SK-N-SH (cell line): ENCODE measurements at regions not wholly inside any gene's neighbourhood (a gene's known extent, or its start where the extent isn't known, plus 50 kb on each side); places are given as distances from the start of the nearest gene placed in this dataset.

ENCODE experiments used
- CTCF ChIA-PET: fragments of 300-600, 350-600 bp; formaldehyde crosslinking; extraction: SDS; loops from one replicate; lab custom pipeline; 2021; lab: Yijun Ruan, JAX
- POLR2A ChIA-PET: fragments of 350-600 bp; sonication (Branson Sonifier 250); formaldehyde crosslinking; extraction: SDS; loops from one replicate; lab custom pipeline; 2020; ENCODE audit warnings: antibody characterized with exemption, inconsistent platforms; lab: Yijun Ruan, JAX
- DNase-seq: peaks from one replicate; pipeline ENCODE4 v3.0.0; 2012
- H2AFZ ChIP-seq: fragments of 200-600 bp; sonication (generic); 2 replicates; pipeline ENCODE4 v1.8.1; 2016; ENCODE audit warnings: antibody characterized with exemption, mild to moderate bottlenecking, low read depth
- H3F3A ChIP-seq: fragments of 200-600 bp; sonication (generic); replicated peaks from 2 replicates; pipeline ENCODE3; 2016; ENCODE audit warnings: antibody characterized with exemption, mild to moderate bottlenecking; ENCODE audit not compliant: insufficient read depth
- H3K27ac ChIP-seq, 2 experiments: fragments of 200-500 bp in 1 of 2; fragments of 200-600 bp in 1 of 2; sonication (Bioruptor generic) in 1 of 2; sonication (generic), shearing (Covaris generic) in 1 of 2; 2 replicates each; pipeline versions ENCODE4 v1.5.1 to v1.6.1; 2014 to 2016; ENCODE audit warnings: low read depth in 2 of 2, inconsistent platforms in 1 of 2, low read length in 1 of 2, mild to moderate bottlenecking in 1 of 2, mixed read lengths in 1 of 2
- H3K27me3 ChIP-seq: fragments of 200-600 bp; sonication (generic), shearing (Covaris generic); 2 replicates; pipeline ENCODE4 v1.6.1; 2016; ENCODE audit warnings: mixed run types; ENCODE audit not compliant: insufficient read depth
- H3K36me3 ChIP-seq, 2 experiments: fragments of 200-500 bp in 1 of 2; fragments of 200-600 bp in 1 of 2; sonication (Bioruptor generic) in 1 of 2; sonication (generic) in 1 of 2; replicated peaks in 1 of 2; 2 replicates each; pipeline versions ENCODE3 to v1.5.1; 2014 to 2016; ENCODE audit warnings: low read length in 1 of 2, mild to moderate bottlenecking in 1 of 2; ENCODE audit not compliant: insufficient read depth in 2 of 2, control insufficient read depth in 1 of 2
- H3K4me1 ChIP-seq, 2 experiments: fragments of 200-500 bp in 1 of 2; fragments of 200-600 bp in 1 of 2; sonication (Bioruptor generic) in 1 of 2; sonication (generic), shearing (Covaris generic) in 1 of 2; 2 replicates each; pipeline versions ENCODE4 v1.5.1 to v1.6.1; 2014 to 2016; ENCODE audit warnings: low read depth in 1 of 2, low read length in 1 of 2, mixed run types in 1 of 2; ENCODE audit not compliant: insufficient read depth in 2 of 2, control insufficient read depth in 1 of 2
- H3K4me2 ChIP-seq: fragments of 200-600 bp; sonication (generic), shearing (Covaris generic); 2 replicates; pipeline ENCODE4 v1.6.1; 2017; ENCODE audit warnings: mixed run types
- H3K4me3 ChIP-seq, 2 experiments: fragments of 200-500 bp in 1 of 2; fragments of 200-600 bp in 1 of 2; sonication (Bioruptor generic) in 1 of 2; sonication (generic), shearing (Covaris generic) in 1 of 2; 2 replicates each; pipeline versions ENCODE4 v1.5.1 to v1.8.1; 2014 to 2016; ENCODE audit warnings: low read depth in 2 of 2, inconsistent platforms in 1 of 2, low read length in 1 of 2, mild to moderate bottlenecking in 1 of 2, mixed read lengths in 1 of 2, moderate library complexity in 1 of 2
- H3K79me2 ChIP-seq: fragments of 200-600 bp; sonication (generic); 2 replicates; pipeline ENCODE4 v1.8.1; 2017; ENCODE audit warnings: mild to moderate bottlenecking; ENCODE audit not compliant: insufficient read depth
- H3K9ac ChIP-seq: fragments of 200-600 bp; sonication (generic); 2 replicates; pipeline ENCODE4 v1.6.1; 2017; ENCODE audit warnings: mixed run types
- H3K9me2 ChIP-seq: fragments of 200-600 bp; sonication (generic); 2 replicates; pipeline ENCODE4 v1.6.1; 2017; ENCODE audit warnings: mixed run types
- H3K9me3 ChIP-seq: fragments of 200-600 bp; sonication (generic); 2 replicates; pipeline ENCODE4 v1.6.1; 2017; ENCODE audit warnings: mixed run types, mild to moderate bottlenecking, moderate library complexity
- H4K20me1 ChIP-seq: fragments of 200-600 bp; sonication (generic); 2 replicates; pipeline ENCODE4 v1.6.1; 2017; ENCODE audit warnings: mild to moderate bottlenecking, mixed run types; ENCODE audit not compliant: insufficient read depth
- CTCF ChIP-seq: fragments of 200-600 bp; sonication (generic); IDR thresholded peaks from 2 replicates; pipeline ENCODE4 v1.6.1; 2017; ENCODE audit warnings: antibody characterized with exemption, mild to moderate bottlenecking, moderate library complexity
- ELF1 ChIP-seq: IDR thresholded peaks from 2 replicates; pipeline ENCODE4 v1.4.0; 2012
- EZH2phosphoT487 ChIP-seq: fragments of 200-600 bp; sonication (generic); IDR thresholded peaks from 2 replicates; pipeline ENCODE4 v1.6.1; 2017; ENCODE audit warnings: low read depth, mixed run types, mild to moderate bottlenecking, antibody characterized with exemption, moderate library complexity, borderline replicate concordance
- FOSL2 ChIP-seq: IDR thresholded peaks from 2 replicates; pipeline ENCODE4 v1.4.0; 2012; ENCODE audit warnings: low read depth, mild to moderate bottlenecking, moderate library complexity, borderline replicate concordance
- GABPA ChIP-seq: IDR thresholded peaks from 2 replicates; pipeline ENCODE4 v1.4.0; 2012; ENCODE audit warnings: low read depth, mild to moderate bottlenecking
- JUND ChIP-seq: IDR thresholded peaks from 2 replicates; pipeline ENCODE4 v1.4.0; 2012
- MEF2A ChIP-seq: IDR thresholded peaks from 2 replicates; pipeline ENCODE4 v1.4.0; 2012; ENCODE audit warnings: low read depth, borderline replicate concordance
- MXI1 ChIP-seq: IDR thresholded peaks from 2 replicates; pipeline ENCODE4 v1.6.1; 2012; ENCODE audit warnings: mild to moderate bottlenecking, low read depth, low read length, improper control_type of control experiment
- RAD21 ChIP-seq: IDR thresholded peaks from 2 replicates; pipeline ENCODE4 v1.6.1; 2012; ENCODE audit warnings: mild to moderate bottlenecking, low read length
- RXRA ChIP-seq: IDR thresholded peaks from 2 replicates; pipeline ENCODE4 v1.4.0; 2012; ENCODE audit warnings: low read depth, mild to moderate bottlenecking, borderline replicate concordance
- SIN3A ChIP-seq: IDR thresholded peaks from 2 replicates; pipeline ENCODE4 v1.6.1; 2012; ENCODE audit warnings: low read depth, mild to moderate bottlenecking, low read length, moderate library complexity, borderline replicate concordance
- SMC3 ChIP-seq: IDR thresholded peaks from 2 replicates; pipeline ENCODE4 v1.6.1; 2012; ENCODE audit warnings: low read depth, low read length, improper control_type of control experiment
- TEAD4 ChIP-seq: IDR thresholded peaks from 2 replicates; pipeline ENCODE4 v1.4.0; 2012; ENCODE audit warnings: mild to moderate bottlenecking, borderline replicate concordance; ENCODE audit not compliant: insufficient read depth
- WGBS: methylation state at CpG from one replicate; pipeline ENCODE4 v1.1.6; 2017; ENCODE audit warnings: low lambda C conversion rate; 5-methylcytosine and 5-hydroxymethylcytosine counted together

DNA sequence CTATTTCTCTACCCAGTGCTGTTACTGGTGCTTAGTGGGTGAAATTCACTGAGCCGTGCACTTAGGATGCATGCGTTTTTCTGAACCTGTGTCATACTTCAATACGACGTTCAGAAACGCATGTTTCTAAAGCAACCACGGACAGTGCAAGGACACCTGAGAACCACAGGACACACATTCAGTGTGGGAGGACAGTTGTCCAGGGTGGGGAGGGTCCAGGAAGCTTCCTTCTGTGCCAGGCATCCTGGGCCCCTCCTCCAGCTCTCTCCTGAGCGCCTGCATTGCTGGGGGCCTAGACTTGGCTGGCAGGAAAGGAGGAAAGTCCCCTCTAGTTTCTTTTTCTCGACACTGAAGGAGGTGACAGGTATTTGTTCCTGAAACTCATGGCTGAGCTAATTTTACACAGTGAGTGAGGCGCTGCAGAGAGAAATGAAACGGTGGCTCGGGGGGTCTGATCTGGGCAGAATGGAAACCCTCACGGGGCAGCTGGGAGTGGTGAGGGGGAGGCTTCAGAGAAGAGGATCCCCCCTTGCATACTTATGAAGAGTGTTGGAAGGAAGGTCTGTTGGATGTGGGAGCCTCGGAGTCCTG lies 89.9 kb downstream of the IRF8 start:
- no peak overlapping the region for H3K4me3 ChIP-seq
- H3F3A ChIP-seq, result no peaks in the 10 kb centered on the region
- no peaks in the 10 kb centered on the region for H3K4me1 ChIP-seq
- no peak for DNase-seq
- no peaks in the 10 kb centered on the region for H4K20me1 ChIP-seq
- H2AFZ ChIP-seq, result no peak overlapping the region
- H3K36me3 ChIP-seq, result no peaks in the 10 kb centered on the region
- H3K4me2 ChIP-seq, result no peak overlapping the region
- POLR2A ChIA-PET, result no interaction called here
- CTCF ChIA-PET, result interaction anchor here (7.0 kb wide), 1 partner anchor 167 kb away, joined by 50 read pairs; no protein-coding TSS in a partner anchor
- no peak overlapping the region for H3K27ac ChIP-seq
- 4% methylated on average over 9 of the region's 13 CpGs for WGBS
- peaks cover 96% of the 10 kb centered on the region for H3K27me3 ChIP-seq
- no peak overlapping the region for H3K9ac ChIP-seq
- no peaks in the 10 kb centered on the region for H3K79me2 ChIP-seq
- no peaks in the 10 kb centered on the region for H3K9me2 ChIP-seq
- no peaks in the 10 kb centered on the region for H3K9me3 ChIP-seq
- no peak for TF ChIP-seq SMC3
- no peak for TF ChIP-seq RAD21
- no peak for TF ChIP-seq GABPA
- TF ChIP-seq CTCF, result no peak
- no peak for TF ChIP-seq JUND
- no peak for TF ChIP-seq MXI1
- no peak for TF ChIP-seq FOSL2
- no peak for TF ChIP-seq TEAD4

GRCh38 chr16:85989376-85989775 lies 90.4 kb downstream of the IRF8 start:
- H3K27me3 ChIP-seq, result peaks cover 96% of the 10 kb centered on the region
- no peak overlapping the region for H2AFZ ChIP-seq
- no peaks in the 10 kb centered on the region for H3K36me3 ChIP-seq
- H3K9ac ChIP-seq, result no peak overlapping the region
- no peaks in the 10 kb centered on the region for H3K9me3 ChIP-seq
- H3K4me3 ChIP-seq, result no peak overlapping the region
- no peaks in the 10 kb centered on the region for H3K9me2 ChIP-seq
- H3K79me2 ChIP-seq, result no peaks in the 10 kb centered on the region
- no peak for DNase-seq
- WGBS, result 8% methylated on average over 4 of the region's 5 CpGs
- ChIA-PET CTCF (interaction anchor here (7.0 kb wide), 1 partner anchor 168 kb away, joined by 50 read pairs; no protein-coding TSS in a partner anchor), POLR2A (no interaction called here)
- no peak overlapping the region for H3K27ac ChIP-seq
- no peak overlapping the region for H3K4me2 ChIP-seq
- no peaks in the 10 kb centered on the region for H4K20me1 ChIP-seq
- no peaks in the 10 kb centered on the region for H3K4me1 ChIP-seq
- TF ChIP-seq EZH2phosphoT487 (no peak), RXRA (no peak), ELF1 (no peak), MEF2A (no peak), SIN3A (no peak)
- no peaks in the 10 kb centered on the region for H3F3A ChIP-seq
